SK-N-MC (cell line): ENCODE measurements at regions not wholly inside any gene's neighbourhood (a gene's known extent, or its start where the extent isn't known, plus 50 kb on each side); places are given as distances from the start of the nearest gene placed in this dataset.

Experiments
- EZH2 ChIP-seq: fragments of 200-600 bp; sonication (generic); IDR thresholded peaks from one replicate; pipeline ENCODE4 v1.6.1; 2017; ENCODE audit warnings: antibody characterized with exemption
- FOXP2 ChIP-seq: optimal IDR thresholded peaks from 2 replicates; pipeline ENCODE3; 2011; ENCODE audit warnings: mild to moderate bottlenecking, moderate library complexity; ENCODE audit not compliant: insufficient read depth; ENCODE audit errors: extremely low read length, control extremely low read depth
- POLR2AphosphoS5 ChIP-seq: IDR thresholded peaks from 2 replicates; pipeline ENCODE4 v1.6.1; 2012; ENCODE audit warnings: mild to moderate bottlenecking, low read depth, low read length, borderline replicate concordance

DNA sequence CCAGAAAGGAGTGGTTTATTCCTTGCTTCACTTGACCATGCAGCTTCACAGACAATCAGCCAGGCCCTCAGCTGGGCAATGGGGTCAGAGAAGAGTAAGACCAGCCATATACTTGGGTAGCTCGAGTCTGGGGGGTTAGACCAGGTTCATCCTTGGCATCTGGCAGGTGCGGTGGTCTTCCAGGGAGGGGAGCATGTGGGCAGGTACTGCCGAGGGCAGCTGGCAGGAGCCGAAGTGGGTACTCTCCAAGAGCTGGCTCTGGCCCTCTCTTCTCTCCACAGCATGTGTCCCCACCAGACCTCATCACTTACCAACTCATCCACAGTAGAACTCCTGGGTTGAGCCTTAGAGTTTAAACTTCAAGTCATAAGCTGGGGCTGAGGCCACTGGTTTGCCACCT is 156.8 kb downstream of the FOXD2 start:
- TF ChIP-seq POLR2AphosphoS5: no peak
- no peak for TF ChIP-seq EZH2
- TF ChIP-seq FOXP2: no peak
